Trophoblast cell (in vitro differentiated cells and primary cell): ENCODE measurements at regions not wholly inside any gene's neighbourhood (a gene's known extent, or its start where the extent isn't known, plus 50 kb on each side); places are given as distances from the start of the nearest gene placed in this dataset.
A peak's percentile ranks its signal among the peaks of the same experiment; 100 is the strongest.

Source experiments
- DNase-seq, 2 donors: peaks; one replicate each; pipeline ENCODE4 v3.0.0-alpha.2; 2016
- H2AFZ ChIP-seq: 2 replicates; pipeline ENCODE4 v1.6.1; 2013; ENCODE audit warnings: low read length, moderate library complexity, mild to moderate bottlenecking; ENCODE audit not compliant: insufficient read depth, poor library complexity
- H2AK5ac ChIP-seq: 2 replicates; pipeline ENCODE4 v1.6.1; 2013; ENCODE audit warnings: mild to moderate bottlenecking, low read length
- H2BK120ac ChIP-seq: 2 replicates; pipeline ENCODE4 v1.6.1; 2013; ENCODE audit warnings: low read length, mild to moderate bottlenecking, moderate library complexity; ENCODE audit not compliant: insufficient read depth, poor library complexity
- H2BK12ac ChIP-seq: 2 replicates; pipeline ENCODE4 v1.6.1; 2013; ENCODE audit warnings: mild to moderate bottlenecking, low read length, moderate library complexity
- H2BK5ac ChIP-seq: 2 replicates; pipeline ENCODE4 v1.6.1; 2013; ENCODE audit warnings: low read length, low read depth, moderate library complexity, mild to moderate bottlenecking; ENCODE audit not compliant: poor library complexity
- H3K14ac ChIP-seq: 2 replicates; pipeline ENCODE4 v1.6.1; 2013; ENCODE audit warnings: mild to moderate bottlenecking, low read length
- H3K18ac ChIP-seq: 2 replicates; pipeline ENCODE4 v1.6.1; 2013; ENCODE audit warnings: mild to moderate bottlenecking, low read length
- H3K23ac ChIP-seq: 2 replicates; pipeline ENCODE4 v1.6.1; 2013; ENCODE audit warnings: low read length
- H3K27ac ChIP-seq: 2 replicates; pipeline ENCODE4 v1.5.1; 2013; ENCODE audit warnings: low read depth, mild to moderate bottlenecking, inconsistent platforms, low read length, moderate library complexity
- H3K27me3 ChIP-seq: 2 replicates; pipeline ENCODE4 v1.6.1; 2013; ENCODE audit warnings: inconsistent platforms, mild to moderate bottlenecking, low read length, moderate library complexity; ENCODE audit not compliant: insufficient read depth
- H3K36me3 ChIP-seq, 2 experiments: 1 replicate in 1 of 2; 2 replicates in 1 of 2; pipeline ENCODE4 v1.6.1; 2013; ENCODE audit warnings: low read length in 2 of 2, mild to moderate bottlenecking in 2 of 2, moderate library complexity in 1 of 2; ENCODE audit not compliant: insufficient read depth in 2 of 2, control insufficient read depth in 1 of 2
- H3K4ac ChIP-seq: 2 replicates; pipeline ENCODE4 v1.6.1; 2013; ENCODE audit warnings: low read depth, mild to moderate bottlenecking, low read length, moderate library complexity
- H3K4me1 ChIP-seq, 2 experiments: 1 replicate in 1 of 2; 2 replicates in 1 of 2; pipeline ENCODE4 v1.6.1; 2013; ENCODE audit warnings: low read length in 2 of 2, mild to moderate bottlenecking in 2 of 2, moderate library complexity in 1 of 2; ENCODE audit not compliant: insufficient read depth in 2 of 2, control insufficient read depth in 1 of 2
- H3K4me2 ChIP-seq: 2 replicates; pipeline ENCODE4 v1.6.1; 2013; ENCODE audit warnings: inconsistent platforms, mild to moderate bottlenecking, low read length, moderate library complexity
- H3K4me3 ChIP-seq: 2 replicates; pipeline ENCODE4 v1.5.1; 2013; ENCODE audit warnings: mild to moderate bottlenecking, low read depth, low read length, inconsistent platforms
- H3K79me1 ChIP-seq: one replicate; pipeline ENCODE4 v1.6.1; 2013; ENCODE audit warnings: low read length
- H3K79me2 ChIP-seq: 2 replicates; pipeline ENCODE4 v1.6.1; 2013; ENCODE audit warnings: low read length, mild to moderate bottlenecking; ENCODE audit not compliant: control insufficient read depth, insufficient read depth, poor library complexity
- H3K9ac ChIP-seq: 2 replicates; pipeline ENCODE4 v1.6.1; 2013; ENCODE audit warnings: mild to moderate bottlenecking, low read length
- H3K9me3 ChIP-seq: 2 replicates; pipeline ENCODE4 v1.6.1; 2013; ENCODE audit warnings: low read depth, mild to moderate bottlenecking, control low read depth, inconsistent platforms, low read length; ENCODE audit not compliant: insufficient read depth
- H4K12ac ChIP-seq: 2 replicates; pipeline ENCODE4 v1.6.1; 2013; ENCODE audit warnings: low read depth, mild to moderate bottlenecking, low read length, moderate library complexity
- H4K8ac ChIP-seq: 2 replicates; pipeline ENCODE4 v1.6.1; 2013; ENCODE audit warnings: low read depth, mild to moderate bottlenecking, low read length, moderate library complexity
- H4K91ac ChIP-seq: one replicate; pipeline ENCODE4 v1.6.1; 2013; ENCODE audit warnings: low read depth, mild to moderate bottlenecking, low read length, moderate library complexity
- WGBS: extraction: QIAGEN DNeasy Blood & Tissue Kit; methylation state at CpG from one replicate; pipeline ENCODE4 v1.1.7; 2013; ENCODE audit warnings: missing lambda C conversion rate; ENCODE audit not compliant: insufficient read length, insufficient coverage; ENCODE audit errors: extremely low coverage; 5-methylcytosine and 5-hydroxymethylcytosine counted together

DNA sequence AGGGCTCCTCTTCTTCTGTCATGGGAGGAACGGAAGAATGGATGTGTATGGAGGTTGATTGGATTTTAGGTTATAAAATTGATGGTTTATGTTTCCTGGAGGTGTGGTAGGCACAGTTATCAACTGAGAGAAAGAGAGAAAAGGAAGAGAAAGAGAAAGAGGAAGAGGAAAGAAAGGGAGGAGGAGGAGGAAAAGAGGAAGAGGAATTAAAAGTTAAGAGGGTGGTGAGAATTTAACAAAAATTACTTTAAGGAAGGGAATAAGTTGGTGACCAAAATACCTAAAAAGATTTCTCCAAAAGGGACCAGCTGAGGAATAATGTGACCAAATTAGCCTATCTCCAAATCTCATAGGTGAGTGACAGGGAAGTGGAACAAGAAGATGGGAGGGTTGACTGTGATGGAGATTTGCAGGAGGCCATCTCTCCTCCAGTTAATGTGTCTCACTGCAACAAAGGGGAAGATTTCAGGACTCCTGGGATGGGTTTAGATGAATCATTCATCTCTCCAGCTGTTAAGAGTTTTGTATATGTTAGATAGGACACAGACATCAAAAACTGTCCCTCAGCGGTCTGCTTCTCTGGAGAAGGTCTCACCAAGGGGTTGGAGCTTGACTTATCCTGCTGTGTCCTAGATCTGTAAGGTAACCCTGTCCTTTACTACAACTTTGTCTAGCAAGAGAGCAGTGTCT is 76.0 kb upstream of the TMC1 start:
- H3K9ac ChIP-seq = no peak overlapping the region
- peak overlapping the region; percentile 90 for H2BK120ac ChIP-seq
- H4K12ac ChIP-seq = no peak overlapping the region
- H2AFZ ChIP-seq = no peak overlapping the region
- DNase-seq = peak in 1 of 2 donors; percentile 15
- peak overlapping the region; percentile 52 for H4K91ac ChIP-seq
- H2BK12ac ChIP-seq = peak overlapping the region; percentile 87
- no peaks in the 10 kb centered on the region for H3K27me3 ChIP-seq
- no peaks in the 10 kb centered on the region for H3K36me3 ChIP-seq
- no CpG with 5 or more reads among the region's 2 CpGs for WGBS
- peak overlapping the region; percentile 86 for H3K27ac ChIP-seq
- no peaks in the 10 kb centered on the region for H3K9me3 ChIP-seq
- peak overlapping the region; percentile 74 for H3K14ac ChIP-seq
- H4K8ac ChIP-seq = no peak overlapping the region
- H3K79me2 ChIP-seq = peaks cover 7% of the 10 kb centered on the region
- H2BK5ac ChIP-seq = peak overlapping the region; percentile 80
- no peak overlapping the region for H3K4me2 ChIP-seq
- H3K4ac ChIP-seq = peak overlapping the region; percentile 66
- no peak overlapping the region for H3K4me3 ChIP-seq
- no peak overlapping the region for H3K23ac ChIP-seq
- H2AK5ac ChIP-seq = no peak overlapping the region
- no peak overlapping the region for H3K18ac ChIP-seq
- H3K4me1 ChIP-seq = peaks cover 19 to 24% of the 10 kb centered on the region in 2 experiments
- peaks cover 31% of the 10 kb centered on the region for H3K79me1 ChIP-seq

DNA sequence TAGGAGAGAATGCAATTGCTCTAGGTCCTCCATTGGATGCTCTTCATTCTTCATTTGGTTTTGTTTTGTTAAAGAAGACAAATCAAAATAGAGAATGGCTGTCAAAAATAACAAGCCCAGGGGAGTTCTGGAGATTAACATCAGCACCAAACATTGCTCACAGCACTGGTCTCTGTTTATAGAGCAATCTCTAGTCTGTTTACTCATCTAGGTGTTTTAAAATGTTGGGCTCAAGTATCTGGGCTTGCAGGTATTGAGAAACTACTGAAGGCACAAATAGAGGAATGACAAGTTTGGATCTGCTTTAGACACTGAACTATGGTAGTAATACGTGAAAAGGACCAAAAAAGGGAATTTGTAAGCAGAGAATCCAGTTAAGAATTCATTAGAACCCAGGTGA is 77.0 kb upstream of the TMC1 start:
- no peak overlapping the region for H3K4me3 ChIP-seq
- peak overlapping the region; percentile 86 for H3K27ac ChIP-seq
- WGBS = no CpG with 5 or more reads among the region's 1 CpG
- H2AFZ ChIP-seq = no peak overlapping the region
- no peak overlapping the region for H3K9ac ChIP-seq
- no peaks in the 10 kb centered on the region for H3K27me3 ChIP-seq
- H3K23ac ChIP-seq = no peak overlapping the region
- peaks cover 19 to 24% of the 10 kb centered on the region in 2 experiments for H3K4me1 ChIP-seq
- H3K14ac ChIP-seq = no peak overlapping the region
- H3K79me2 ChIP-seq = peaks cover 7% of the 10 kb centered on the region
- H4K8ac ChIP-seq = no peak overlapping the region
- H3K9me3 ChIP-seq = no peaks in the 10 kb centered on the region
- H3K79me1 ChIP-seq = peaks cover 33% of the 10 kb centered on the region
- H3K4me2 ChIP-seq = no peak overlapping the region
- H4K12ac ChIP-seq = no peak overlapping the region
- H2BK120ac ChIP-seq = no peak overlapping the region
- no peak overlapping the region for H2AK5ac ChIP-seq
- H3K4ac ChIP-seq = no peak overlapping the region
- no peak overlapping the region for H2BK5ac ChIP-seq
- no peak overlapping the region for H4K91ac ChIP-seq
- H2BK12ac ChIP-seq = no peak overlapping the region
- DNase-seq = peak; percentile 75 to 90
- H3K36me3 ChIP-seq = no peaks in the 10 kb centered on the region
- no peak overlapping the region for H3K18ac ChIP-seq

DNA sequence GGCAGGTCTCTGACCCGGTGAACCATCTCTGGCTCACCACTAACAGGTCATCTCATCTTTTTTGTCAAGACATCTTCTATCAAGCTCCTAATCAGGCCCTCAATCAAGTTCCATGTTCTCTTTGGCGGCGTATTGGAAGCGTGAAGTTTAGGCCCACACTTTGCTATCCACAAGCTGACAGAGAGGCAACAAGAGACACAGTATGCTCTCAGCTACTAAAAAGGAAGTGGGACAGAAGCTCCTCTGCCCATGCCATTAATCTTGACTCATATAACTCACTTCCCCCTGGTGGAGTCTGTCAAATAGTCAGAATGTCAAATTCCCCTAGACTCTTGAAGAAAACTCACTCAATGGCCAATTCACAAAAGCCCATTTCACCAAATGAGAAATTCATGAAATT is 77.6 kb upstream of the TMC1 start:
- Histone ChIP-seq H3K9ac (no peak overlapping the region), H3K36me3 (no peaks in the 10 kb centered on the region), H3K14ac (peak overlapping the region; percentile 92), H3K27ac (peak overlapping the region; percentile 86), H4K12ac (no peak overlapping the region), H3K79me2 (peaks cover 7% of the 10 kb centered on the region), H3K23ac (no peak overlapping the region), H2BK120ac (peak overlapping the region; percentile 96), H2BK12ac (peak overlapping the region; percentile 100), H3K9me3 (no peaks in the 10 kb centered on the region), H3K4me2 (no peak overlapping the region), H2BK5ac (peak overlapping the region; percentile 95), H2AFZ (no peak overlapping the region), H4K8ac (no peak overlapping the region), H3K4ac (peak overlapping the region; percentile 41), H4K91ac (peak overlapping the region; percentile 96), H3K4me3 (no peak overlapping the region), H3K4me1 (peaks cover 19 to 24% of the 10 kb centered on the region in 2 experiments), H2AK5ac (peak overlapping the region; percentile 98), H3K79me1 (peaks cover 33% of the 10 kb centered on the region), H3K18ac (peak overlapping the region; percentile 91), H3K27me3 (no peaks in the 10 kb centered on the region)
- no CpG with 5 or more reads among the region's 4 CpGs for WGBS
- DNase-seq = peak; percentile 31 to 53

DNA sequence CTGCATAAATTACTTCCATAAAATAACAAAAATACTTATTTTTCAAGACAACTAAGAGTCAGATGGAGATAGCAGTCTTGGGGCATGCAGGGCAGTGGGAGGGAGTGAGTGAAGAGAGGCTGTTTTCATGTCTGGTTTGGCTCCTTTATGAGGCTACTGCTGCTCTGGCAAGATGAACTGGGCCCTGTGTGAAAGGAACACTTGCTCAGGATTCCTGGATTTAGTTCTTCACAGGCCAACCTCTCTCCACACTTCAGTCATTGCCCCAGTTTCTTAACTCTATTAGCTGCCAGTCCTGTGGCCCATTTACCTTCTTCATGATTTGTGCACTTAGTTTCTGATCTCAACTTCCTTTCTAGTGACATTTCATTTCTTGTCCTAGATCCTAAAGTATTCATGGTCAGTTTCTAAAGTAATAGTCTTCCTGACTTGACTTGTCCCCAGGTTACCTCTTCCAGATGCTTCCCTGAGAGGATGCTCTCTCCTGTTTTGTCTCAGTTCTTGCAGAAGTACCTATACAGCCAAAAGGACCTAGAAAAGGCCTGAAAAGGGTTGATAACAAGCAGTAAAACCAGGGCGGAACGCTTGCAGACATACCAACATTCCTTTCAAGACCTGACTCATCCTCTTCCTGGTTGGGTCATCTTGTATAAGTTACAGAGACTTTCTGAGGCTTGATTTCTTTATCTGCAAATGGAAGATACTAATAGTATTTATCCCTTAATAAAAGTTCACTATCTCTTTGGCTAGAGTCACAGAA is 77.0 kb upstream of the ZFAND5 start:
- H3K4me2 ChIP-seq = no peak overlapping the region
- no peak overlapping the region for H3K18ac ChIP-seq
- H2AK5ac ChIP-seq = no peak overlapping the region
- no peak overlapping the region for H3K23ac ChIP-seq
- H3K36me3 ChIP-seq = no peaks in the 10 kb centered on the region
- H4K8ac ChIP-seq = peak overlapping the region; percentile 54
- peak overlapping the region; percentile 78 for H4K91ac ChIP-seq
- peaks cover 7% of the 10 kb centered on the region for H3K79me2 ChIP-seq
- peaks cover 19 to 24% of the 10 kb centered on the region in 2 experiments for H3K4me1 ChIP-seq
- peak overlapping the region; percentile 16 for H3K14ac ChIP-seq
- H3K9ac ChIP-seq = no peak overlapping the region
- no peaks in the 10 kb centered on the region for H3K27me3 ChIP-seq
- no peak overlapping the region for H3K4me3 ChIP-seq
- no peak overlapping the region for H2AFZ ChIP-seq
- peak overlapping the region; percentile 38 for H2BK5ac ChIP-seq
- peak overlapping the region; percentile 57 for H2BK120ac ChIP-seq
- H4K12ac ChIP-seq = no peak overlapping the region
- H3K9me3 ChIP-seq = no peaks in the 10 kb centered on the region
- H3K27ac ChIP-seq = peak overlapping the region; percentile 99
- no CpG with 5 or more reads among the region's 2 CpGs for WGBS
- H3K4ac ChIP-seq = no peak overlapping the region
- H2BK12ac ChIP-seq = peak overlapping the region; percentile 64
- H3K79me1 ChIP-seq = peaks cover 33% of the 10 kb centered on the region
- peak; percentile 68 to 84 for DNase-seq
